ENCODE measurements at regions not wholly inside any gene's neighbourhood (a gene's known extent, or its start where the extent isn't known, plus 50 kb on each side); places are given as distances from the start of the nearest gene placed in this dataset.

DNA sequence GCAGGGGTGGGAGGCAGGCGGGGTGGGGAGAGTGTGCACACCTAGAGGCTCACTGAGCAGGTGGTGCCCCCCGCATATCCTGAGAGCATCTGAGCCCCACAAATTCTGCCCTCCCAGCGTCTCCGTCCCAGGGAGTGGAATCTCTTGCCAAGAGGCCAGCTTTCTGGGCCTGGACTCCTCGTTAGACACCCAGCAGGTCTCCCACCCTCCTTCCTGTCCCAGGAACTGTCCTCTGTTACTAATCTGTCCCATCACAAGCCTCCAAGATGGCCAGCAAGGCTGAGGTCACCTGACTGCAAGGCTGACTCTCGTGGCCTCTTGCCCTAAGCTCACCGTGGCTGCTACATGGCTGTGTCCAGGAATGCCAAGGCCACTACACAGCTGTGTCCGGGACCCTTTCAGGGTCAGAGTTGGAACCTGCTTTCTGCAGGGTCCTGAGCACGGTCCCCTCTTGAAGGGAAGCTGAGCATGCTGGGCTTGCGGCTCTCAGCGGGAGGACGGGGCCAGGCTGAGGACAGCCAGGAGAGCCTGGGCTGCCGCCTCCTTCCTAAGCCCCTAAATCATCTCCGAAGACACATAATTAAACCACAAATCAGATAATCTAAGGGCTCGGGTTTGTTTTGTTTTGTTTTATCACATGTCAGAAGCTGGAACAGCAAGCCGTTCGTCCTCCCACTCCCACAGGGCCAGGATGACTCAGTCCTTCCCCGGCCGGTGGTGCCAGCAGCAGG lies 1327.3 kb downstream of the TBC1D22A start:
- H3K9me3 ChIP-seq (ENCODE audit: control insufficient read depth in 1 of 2, insufficient read depth in 1 of 2, low read depth in 1 of 2, low read length in 2 of 2) = no peaks in the 10 kb centered on the region; a peak in 1 of 4 replicates
- H3K9me2 ChIP-seq (ENCODE audit: insufficient read depth) = no peaks in the 10 kb centered on the region
- DNase-seq (ENCODE audit: low read depth, low spot score) (no peak), ATAC-seq (peak; percentile 40; the same call in 1 of the 2 replicates)
- no peak overlapping the region for H3K4me3 ChIP-seq (replicated peaks in 1 of 2; ENCODE audit: low read depth in 1 of 2, low read length in 2 of 2)
- no peaks in the 10 kb centered on the region for H4K20me1 ChIP-seq (ENCODE audit: insufficient read depth)
- no TSS peak for BruUV-seq (replicated peaks)
- peak overlapping the region; percentile 45 for H3K4me2 ChIP-seq (ENCODE audit: low read length)
- no peaks in the 10 kb centered on the region for H3K36me3 ChIP-seq (ENCODE audit: control insufficient read depth in 1 of 2, insufficient read depth in 2 of 2, low read length in 2 of 2)
- H3K9ac ChIP-seq (ENCODE audit: low read length) = no peak overlapping the region
- peaks cover 5 to 9% of the 10 kb centered on the region in 2 experiments; a peak in 2 of 4 replicates for H3K4me1 ChIP-seq (ENCODE audit: control insufficient read depth in 1 of 2, insufficient read depth in 2 of 2, low read length in 2 of 2)
- ChIA-PET RAD21 (ENCODE audit: low non-redundant PET in 1 of 2, low total read pairs in 2 of 2, uncharacterized antibody in 2 of 2, unreplicated experiment in 2 of 2) (no interaction called here), CTCF (no interaction called here), POLR2A (no interaction called here)
- no peak overlapping the region for H3K27ac ChIP-seq (ENCODE audit: low read depth, low read length)
- intact Hi-C loops (cut with micrococcal nuclease) = no loop called here
- no peaks in the 10 kb centered on the region for H3K79me2 ChIP-seq (ENCODE audit: insufficient read depth, low read length)
- peak; percentile 34; the same call in 1 of the 2 replicates for TF ChIP-seq JUND (IDR thresholded peaks at IDR 0.05)
- TF ChIP-seq ZFX (IDR thresholded peaks at IDR 0.05) = no peak
- TF ChIP-seq, protein P1, sequence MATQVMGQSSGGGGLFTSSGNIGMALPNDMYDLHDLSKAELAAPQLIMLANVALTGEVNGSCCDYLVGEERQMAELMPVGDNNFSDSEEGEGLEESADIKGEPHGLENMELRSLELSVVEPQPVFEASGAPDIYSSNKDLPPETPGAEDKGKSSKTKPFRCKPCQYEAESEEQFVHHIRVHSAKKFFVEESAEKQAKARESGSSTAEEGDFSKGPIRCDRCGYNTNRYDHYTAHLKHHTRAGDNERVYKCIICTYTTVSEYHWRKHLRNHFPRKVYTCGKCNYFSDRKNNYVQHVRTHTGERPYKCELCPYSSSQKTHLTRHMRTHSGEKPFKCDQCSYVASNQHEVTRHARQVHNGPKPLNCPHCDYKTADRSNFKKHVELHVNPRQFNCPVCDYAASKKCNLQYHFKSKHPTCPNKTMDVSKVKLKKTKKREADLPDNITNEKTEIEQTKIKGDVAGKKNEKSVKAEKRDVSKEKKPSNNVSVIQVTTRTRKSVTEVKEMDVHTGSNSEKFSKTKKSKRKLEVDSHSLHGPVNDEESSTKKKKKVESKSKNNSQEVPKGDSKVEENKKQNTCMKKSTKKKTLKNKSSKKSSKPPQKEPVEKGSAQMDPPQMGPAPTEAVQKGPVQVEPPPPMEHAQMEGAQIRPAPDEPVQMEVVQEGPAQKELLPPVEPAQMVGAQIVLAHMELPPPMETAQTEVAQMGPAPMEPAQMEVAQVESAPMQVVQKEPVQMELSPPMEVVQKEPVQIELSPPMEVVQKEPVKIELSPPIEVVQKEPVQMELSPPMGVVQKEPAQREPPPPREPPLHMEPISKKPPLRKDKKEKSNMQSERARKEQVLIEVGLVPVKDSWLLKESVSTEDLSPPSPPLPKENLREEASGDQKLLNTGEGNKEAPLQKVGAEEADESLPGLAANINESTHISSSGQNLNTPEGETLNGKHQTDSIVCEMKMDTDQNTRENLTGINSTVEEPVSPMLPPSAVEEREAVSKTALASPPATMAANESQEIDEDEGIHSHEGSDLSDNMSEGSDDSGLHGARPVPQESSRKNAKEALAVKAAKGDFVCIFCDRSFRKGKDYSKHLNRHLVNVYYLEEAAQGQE (IDR thresholded peaks at IDR 0.05; ENCODE audit: low read depth) = no peak
- 0 out of 2 replicates have a peak, but pooled peaks have one; percentile 17 for TF ChIP-seq EGR1 (IDR thresholded peaks at IDR 0.05; ENCODE audit: low read depth)
- no peak overlapping the region for H2AFZ ChIP-seq (ENCODE audit: low read depth, low read length, poor library complexity, severe bottlenecking)
- H3K27me3 ChIP-seq (ENCODE audit: insufficient read depth, low read length) = peaks cover 4% of the 10 kb centered on the region; the same call in 1 of the 2 replicates
